ENCODE measurements at regions not wholly inside any gene's neighbourhood (a gene's known extent, or its start where the extent isn't known, plus 50 kb on each side); places are given as distances from the start of the nearest gene placed in this dataset.

DNA sequence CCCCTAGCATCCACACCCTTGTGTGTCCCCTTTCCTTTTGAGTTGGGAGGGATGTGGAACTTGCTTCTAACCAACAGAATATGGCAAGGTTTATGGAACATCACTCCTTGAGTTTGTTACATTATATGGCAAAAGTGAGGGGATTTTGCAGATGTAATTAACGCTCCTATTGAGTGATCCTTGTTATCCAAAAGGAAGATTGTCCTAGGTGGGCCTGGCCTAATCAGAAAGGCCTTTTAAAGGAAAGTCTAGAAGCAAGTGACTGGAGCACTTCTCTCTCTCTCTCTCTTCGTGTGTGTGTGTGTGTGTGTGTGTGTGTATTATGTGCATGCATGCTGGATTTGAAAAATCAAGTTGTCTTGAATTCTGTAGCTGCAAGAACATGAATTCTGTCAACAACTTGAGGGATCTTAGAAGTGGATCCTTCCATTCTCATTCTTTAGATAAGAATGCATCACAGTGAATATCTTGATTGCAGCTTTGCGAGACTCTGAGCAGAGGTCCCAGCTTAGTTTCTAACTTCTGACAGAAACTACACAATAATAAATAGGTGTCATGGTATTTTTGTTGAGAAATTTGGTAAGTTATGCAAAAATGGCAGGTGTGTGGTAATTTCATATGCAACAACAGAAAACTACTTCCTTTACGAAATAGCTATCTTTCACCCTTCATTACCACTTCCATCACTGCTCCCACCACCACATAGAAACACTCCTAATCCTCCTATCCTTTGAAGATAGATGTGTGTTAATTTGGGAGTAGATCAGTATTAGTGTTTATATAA lies 360.9 kb upstream of the CBLB start:
- no peak for TF ChIP-seq CTCF (IDR thresholded peaks at IDR 0.05; ENCODE audit: borderline replicate concordance, extremely low read depth, low read length, poor library complexity, severe bottlenecking)
- TF ChIP-seq EZH2 (IDR thresholded peaks at IDR 0.05; ENCODE audit: borderline replicate concordance, low read depth, low read length, severe bottlenecking), result no peak
